ENCODE measurements at regions not wholly inside any gene's neighbourhood (a gene's known extent, or its start where the extent isn't known, plus 50 kb on each side); places are given as distances from the start of the nearest gene placed in this dataset.

DNA sequence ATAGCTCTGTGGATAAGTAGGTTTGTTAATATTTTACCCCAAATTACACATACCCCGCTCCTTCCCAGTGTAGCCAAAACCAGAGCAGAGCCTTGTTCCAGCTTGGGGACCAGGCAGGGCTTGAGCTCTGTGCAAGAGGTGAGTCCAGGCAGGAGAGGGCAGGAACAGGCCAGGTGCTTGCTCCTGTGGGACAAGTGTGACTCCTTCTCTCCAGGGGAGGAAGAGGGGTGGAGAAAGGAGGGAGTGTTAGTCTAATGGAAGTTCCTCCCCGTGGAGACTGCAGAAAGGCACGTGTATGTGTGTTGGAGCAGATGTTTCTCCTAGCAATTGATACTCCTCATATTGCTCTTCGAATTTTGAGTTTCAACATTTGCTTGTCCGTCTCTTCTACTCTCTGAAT, 201.0 kb downstream of the FGF9 start:
- TF ChIP-seq CTCF (IDR thresholded peaks at IDR 0.05) (no peak), ZFX (IDR thresholded peaks at IDR 0.05; ENCODE audit: borderline replicate concordance) (no peak)

Data from 22Rv1 (cell line).